Panc1 (cell line): ENCODE measurements at regions not wholly inside any gene's neighbourhood (a gene's known extent, or its start where the extent isn't known, plus 50 kb on each side); places are given as distances from the start of the nearest gene placed in this dataset.

Experiments used
- ATAC-seq: fragments of 200-7000 bp; cut with Tn5 transposase; 2 replicates; pipeline ENCODE4 v1.9.1; 2020; ENCODE audit warnings: mild to moderate bottlenecking, moderate library complexity
- BruUV-seq: library from RNA; stranded (reverse); fragments of 400-500 nt; replicated peaks from 2 replicates; lab custom pipeline; 2021; lab: Mats Ljungman, UMichigan
- CTCF ChIA-PET: fragments of 300-600 bp; sonication (Branson Sonifier 250); formaldehyde crosslinking; loops from one replicate; lab custom pipeline; 2022; ENCODE audit warnings: antibody characterized with exemption; lab: Charles Lee
- POLR2A ChIA-PET: fragments of 300-600 bp; sonication (Branson Sonifier 250); formaldehyde crosslinking; loops from one replicate; lab custom pipeline; 2022; ENCODE audit warnings: antibody characterized with exemption; lab: Charles Lee
- DNase-seq: peaks from one replicate; pipeline ENCODE4 v3.0.0-alpha.2; 2010; ENCODE audit warnings: low read depth, low spot score
- H3K27ac ChIP-seq: 2 replicates; pipeline ENCODE4 v1.5.1; 2011; ENCODE audit warnings: mild to moderate bottlenecking, low read length, inconsistent platforms
- H3K27me3 ChIP-seq: fragments of 200-500 bp; sonication (Bioruptor generic); 2 replicates; pipeline ENCODE4 v1.6.0; 2014; ENCODE audit warnings: low read length, inconsistent platforms; ENCODE audit not compliant: control insufficient read depth, insufficient read depth
- H3K36me3 ChIP-seq: fragments of 200-500 bp; sonication (Bioruptor generic); 2 replicates; pipeline ENCODE4 v1.5.1; 2014; ENCODE audit warnings: inconsistent platforms, mild to moderate bottlenecking, low read length, moderate library complexity; ENCODE audit not compliant: control insufficient read depth, insufficient read depth
- H3K4me1 ChIP-seq: 2 replicates; pipeline ENCODE4 v1.5.1; 2011; ENCODE audit warnings: inconsistent platforms, mild to moderate bottlenecking, low read length, moderate library complexity; ENCODE audit not compliant: control insufficient read depth, insufficient read depth
- H3K4me3 ChIP-seq, 2 experiments: 2 replicates each; pipeline ENCODE4 v1.5.1; 2011 to 2012; ENCODE audit warnings: low read depth in 2 of 2, low read length in 2 of 2, mild to moderate bottlenecking in 2 of 2, inconsistent platforms in 1 of 2, moderate library complexity in 1 of 2
- H3K9me3 ChIP-seq: fragments of 200-500 bp; sonication (Bioruptor generic); 2 replicates; pipeline ENCODE4 v1.5.1; 2014; ENCODE audit warnings: low read depth, mild to moderate bottlenecking, inconsistent platforms, low read length, moderate library complexity; ENCODE audit not compliant: control insufficient read depth, insufficient read depth
- POLR2AphosphoS5 ChIP-seq: IDR thresholded peaks from 2 replicates; pipeline ENCODE4 v1.6.1; 2012; ENCODE audit warnings: mild to moderate bottlenecking, low read depth, low read length, moderate library complexity
- SIN3A ChIP-seq: IDR thresholded peaks from 2 replicates; pipeline ENCODE4 v1.6.1; 2012; ENCODE audit warnings: low read depth, mild to moderate bottlenecking, low read length, moderate library complexity, borderline replicate concordance; ENCODE audit not compliant: insufficient read depth
- TCF7L2 ChIP-seq: IDR thresholded peaks from 2 replicates; pipeline ENCODE4 v1.6.1; 2011; ENCODE audit warnings: mild to moderate bottlenecking, low read depth, low read length, inconsistent platforms
- in situ Hi-C: cut with HindIII; loops from 2 replicates; pipeline ENCODE4 v1.10.0; 2016; ENCODE audit warnings: low sequenced_read_pairs, low pct_unique_long_range_greater_than_20kb
- intact Hi-C: fragments of 100-400 bp; cut with micrococcal nuclease; formaldehyde crosslinking; loops from one replicate; pipeline ENCODE4 v1.10.0; 2022; ENCODE audit not compliant: unreplicated experiment
- TF ChIP-seq, protein P1 (sequence below): fragments of 450-650 bp; IDR thresholded peaks from 2 replicates; pipeline ENCODE4 v1.5.1; 2017; ENCODE audit warnings: mild to moderate bottlenecking
- TF ChIP-seq, protein P2 (sequence below), 2 experiments: IDR thresholded peaks; 2 replicates each; pipeline ENCODE4 v1.6.1; 2011 to 2012; ENCODE audit warnings: low read depth in 2 of 2, control low read depth in 1 of 2, low read length in 1 of 2, mild to moderate bottlenecking in 1 of 2, moderate library complexity in 1 of 2; ENCODE audit not compliant: insufficient read depth in 1 of 2

DNA sequence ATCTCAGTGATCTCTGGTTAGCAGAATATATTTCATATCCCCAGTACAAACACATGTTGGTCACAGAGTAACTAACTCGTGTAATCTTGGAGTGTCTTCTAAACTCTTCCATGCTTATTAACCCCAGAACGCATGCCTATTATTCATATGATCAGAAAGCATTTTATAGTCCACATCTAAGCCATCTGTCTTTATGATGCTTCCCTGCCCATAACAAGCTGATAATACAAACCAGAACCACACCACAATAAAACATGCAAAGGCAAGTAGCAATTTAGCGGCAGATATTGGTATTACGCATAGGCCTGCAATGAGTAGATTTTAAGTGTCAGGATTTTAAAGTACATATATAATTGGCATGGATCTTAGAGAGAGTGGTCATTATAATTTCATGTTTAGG, 120.0 kb upstream of the PRKCQ start:
- ChIA-PET CTCF (no interaction called here), POLR2A (no interaction called here)
- ATAC-seq (no peak), DNase-seq (no peak)
- Histone ChIP-seq H3K27me3 (no peaks in the 10 kb centered on the region), H3K4me1 (no peaks in the 10 kb centered on the region), H3K9me3 (no peaks in the 10 kb centered on the region), H3K36me3 (no peaks in the 10 kb centered on the region), H3K4me3 (no peak overlapping the region), H3K27ac (no peak overlapping the region)
- intact Hi-C loops (no loop called here), in situ Hi-C loops (no loop called here)
- TF ChIP-seq SIN3A, result no peak
- TF ChIP-seq, protein P1, sequence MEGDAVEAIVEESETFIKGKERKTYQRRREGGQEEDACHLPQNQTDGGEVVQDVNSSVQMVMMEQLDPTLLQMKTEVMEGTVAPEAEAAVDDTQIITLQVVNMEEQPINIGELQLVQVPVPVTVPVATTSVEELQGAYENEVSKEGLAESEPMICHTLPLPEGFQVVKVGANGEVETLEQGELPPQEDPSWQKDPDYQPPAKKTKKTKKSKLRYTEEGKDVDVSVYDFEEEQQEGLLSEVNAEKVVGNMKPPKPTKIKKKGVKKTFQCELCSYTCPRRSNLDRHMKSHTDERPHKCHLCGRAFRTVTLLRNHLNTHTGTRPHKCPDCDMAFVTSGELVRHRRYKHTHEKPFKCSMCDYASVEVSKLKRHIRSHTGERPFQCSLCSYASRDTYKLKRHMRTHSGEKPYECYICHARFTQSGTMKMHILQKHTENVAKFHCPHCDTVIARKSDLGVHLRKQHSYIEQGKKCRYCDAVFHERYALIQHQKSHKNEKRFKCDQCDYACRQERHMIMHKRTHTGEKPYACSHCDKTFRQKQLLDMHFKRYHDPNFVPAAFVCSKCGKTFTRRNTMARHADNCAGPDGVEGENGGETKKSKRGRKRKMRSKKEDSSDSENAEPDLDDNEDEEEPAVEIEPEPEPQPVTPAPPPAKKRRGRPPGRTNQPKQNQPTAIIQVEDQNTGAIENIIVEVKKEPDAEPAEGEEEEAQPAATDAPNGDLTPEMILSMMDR, result no peak
- BruUV-seq, result no TSS peak

DNA sequence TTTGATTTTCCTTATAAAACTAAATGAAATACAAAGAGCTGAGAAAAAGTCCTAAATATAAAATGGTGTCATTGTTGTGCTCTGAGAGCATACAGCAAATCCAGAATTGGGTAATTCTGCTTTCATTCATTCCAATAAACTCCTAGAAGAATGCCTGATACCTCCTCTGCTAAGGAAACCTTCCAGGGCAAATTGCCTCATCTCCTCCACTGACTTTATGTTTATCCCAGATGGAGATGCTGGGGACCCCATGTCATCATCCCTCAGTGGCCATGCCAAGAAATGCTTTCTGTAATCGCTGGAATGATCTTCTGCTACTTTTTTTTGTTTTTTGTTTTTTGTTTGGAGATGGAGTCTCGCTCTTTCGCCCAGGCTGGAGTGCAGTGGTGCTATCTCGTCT, 119.3 kb upstream of the PRKCQ start:
- no peaks in the 10 kb centered on the region for H3K36me3 ChIP-seq
- TF ChIP-seq POLR2AphosphoS5, result no peak
- CTCF ChIA-PET, result no interaction called here
- H3K27me3 ChIP-seq, result no peaks in the 10 kb centered on the region
- H3K4me1 ChIP-seq, result no peaks in the 10 kb centered on the region
- H3K4me3 ChIP-seq, result no peak overlapping the region
- DNase-seq (no peak), ATAC-seq (no peak)
- no peaks in the 10 kb centered on the region for H3K9me3 ChIP-seq
- intact Hi-C loops, result no loop called here
- POLR2A ChIA-PET, result no interaction called here
- in situ Hi-C loops, result no loop called here
- H3K27ac ChIP-seq, result no peak overlapping the region
- BruUV-seq, result no TSS peak

DNA sequence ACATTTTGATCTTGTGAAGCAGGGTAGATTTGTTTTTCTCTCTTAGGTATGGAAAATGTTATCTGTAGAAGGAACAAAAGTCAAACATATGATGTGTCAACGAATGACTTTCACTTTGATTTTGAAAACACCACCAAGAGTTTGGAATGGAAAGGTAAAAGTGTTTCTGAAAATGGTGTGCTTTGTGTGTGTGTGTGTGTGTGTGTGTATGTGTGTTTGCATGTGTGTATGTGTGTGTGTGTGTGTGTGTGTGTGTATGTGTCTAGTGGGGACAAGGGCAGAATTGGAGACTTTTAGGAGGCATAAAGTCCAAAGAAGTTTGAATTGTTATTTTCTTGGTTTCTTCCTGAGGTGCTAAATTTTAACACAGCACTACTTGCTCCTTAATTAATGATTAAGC, 115.4 kb upstream of the PRKCQ start:
- Histone ChIP-seq H3K27me3 (no peaks in the 10 kb centered on the region), H3K27ac (no peak overlapping the region), H3K36me3 (no peaks in the 10 kb centered on the region), H3K9me3 (no peaks in the 10 kb centered on the region), H3K4me3 (no peak overlapping the region), H3K4me1 (no peaks in the 10 kb centered on the region)
- TF ChIP-seq POLR2AphosphoS5, result no peak
- TF ChIP-seq, protein P2, sequence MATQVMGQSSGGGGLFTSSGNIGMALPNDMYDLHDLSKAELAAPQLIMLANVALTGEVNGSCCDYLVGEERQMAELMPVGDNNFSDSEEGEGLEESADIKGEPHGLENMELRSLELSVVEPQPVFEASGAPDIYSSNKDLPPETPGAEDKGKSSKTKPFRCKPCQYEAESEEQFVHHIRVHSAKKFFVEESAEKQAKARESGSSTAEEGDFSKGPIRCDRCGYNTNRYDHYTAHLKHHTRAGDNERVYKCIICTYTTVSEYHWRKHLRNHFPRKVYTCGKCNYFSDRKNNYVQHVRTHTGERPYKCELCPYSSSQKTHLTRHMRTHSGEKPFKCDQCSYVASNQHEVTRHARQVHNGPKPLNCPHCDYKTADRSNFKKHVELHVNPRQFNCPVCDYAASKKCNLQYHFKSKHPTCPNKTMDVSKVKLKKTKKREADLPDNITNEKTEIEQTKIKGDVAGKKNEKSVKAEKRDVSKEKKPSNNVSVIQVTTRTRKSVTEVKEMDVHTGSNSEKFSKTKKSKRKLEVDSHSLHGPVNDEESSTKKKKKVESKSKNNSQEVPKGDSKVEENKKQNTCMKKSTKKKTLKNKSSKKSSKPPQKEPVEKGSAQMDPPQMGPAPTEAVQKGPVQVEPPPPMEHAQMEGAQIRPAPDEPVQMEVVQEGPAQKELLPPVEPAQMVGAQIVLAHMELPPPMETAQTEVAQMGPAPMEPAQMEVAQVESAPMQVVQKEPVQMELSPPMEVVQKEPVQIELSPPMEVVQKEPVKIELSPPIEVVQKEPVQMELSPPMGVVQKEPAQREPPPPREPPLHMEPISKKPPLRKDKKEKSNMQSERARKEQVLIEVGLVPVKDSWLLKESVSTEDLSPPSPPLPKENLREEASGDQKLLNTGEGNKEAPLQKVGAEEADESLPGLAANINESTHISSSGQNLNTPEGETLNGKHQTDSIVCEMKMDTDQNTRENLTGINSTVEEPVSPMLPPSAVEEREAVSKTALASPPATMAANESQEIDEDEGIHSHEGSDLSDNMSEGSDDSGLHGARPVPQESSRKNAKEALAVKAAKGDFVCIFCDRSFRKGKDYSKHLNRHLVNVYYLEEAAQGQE (IDR thresholded peaks at IDR 0.05; ENCODE audit: insufficient read depth in 1 of 2, low read depth in 2 of 2, low read length in 1 of 2), result no peak
- TF ChIP-seq TCF7L2, result no peak
- TF ChIP-seq SIN3A, result no peak
- TF ChIP-seq, protein P1, result no peak
- DNase-seq (no peak), ATAC-seq (no peak)
- intact Hi-C loops, result no loop called here
- CTCF ChIA-PET, result no interaction called here
- POLR2A ChIA-PET, result no interaction called here
- in situ Hi-C loops, result no loop called here
- BruUV-seq, result no TSS peak
